GM19468 (cell line): ENCODE measurements at regions not wholly inside any gene's neighbourhood (a gene's known extent, or its start where the extent isn't known, plus 50 kb on each side); places are given as distances from the start of the nearest gene placed in this dataset.

Experiments
- ATAC-seq: cut with Tn5 transposase; IDR thresholded peaks from one replicate; pipeline ENCODE4 v1.9.1; 2021; ENCODE audit warnings: mild to moderate bottlenecking, moderate library complexity, moderate number of reproducible peaks; ENCODE audit not compliant: unreplicated experiment; ENCODE audit errors: extremely low read depth

- ATAC-seq, result no peak
These were observed 74.1 kb upstream of the TCF21 start for GRCh38 chr6:133814797-133815196.

- no peak for ATAC-seq
These were observed 73.6 kb upstream of the TCF21 start for GRCh38 chr6:133815313-133815712.

GRCh38 chr6:133816171-133816570 lies 72.7 kb upstream of the TCF21 start:
- no peak for ATAC-seq

DNA sequence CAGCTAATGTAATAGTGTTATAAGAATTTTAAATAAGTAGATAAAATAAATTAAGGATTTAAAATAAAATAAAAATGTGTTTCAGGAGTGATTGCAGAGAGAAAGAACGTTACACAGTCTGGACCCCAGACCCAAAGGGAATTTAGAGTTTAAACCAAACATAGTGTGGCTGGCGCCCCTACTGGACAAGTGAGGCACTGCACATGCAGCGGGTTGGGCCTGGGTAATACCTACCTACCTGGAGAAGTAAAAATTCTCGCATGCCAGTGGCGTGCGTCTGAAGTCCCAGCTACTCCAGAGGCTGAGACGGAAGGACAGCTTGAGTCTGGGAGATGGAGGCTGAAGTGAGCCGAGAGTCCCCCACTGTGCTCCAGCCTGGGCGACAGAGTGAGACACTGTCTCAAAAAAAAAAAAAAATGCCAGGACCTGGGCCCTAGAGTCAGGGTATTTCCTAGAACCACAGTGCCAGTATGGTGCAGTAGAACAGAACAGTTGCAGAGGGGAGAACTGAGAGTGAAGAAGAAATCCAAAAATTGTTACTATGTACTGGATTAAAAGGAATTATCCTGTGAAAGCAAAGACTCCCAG lies 71.4 kb upstream of the TCF21 start:
- ATAC-seq, result no peak

DNA sequence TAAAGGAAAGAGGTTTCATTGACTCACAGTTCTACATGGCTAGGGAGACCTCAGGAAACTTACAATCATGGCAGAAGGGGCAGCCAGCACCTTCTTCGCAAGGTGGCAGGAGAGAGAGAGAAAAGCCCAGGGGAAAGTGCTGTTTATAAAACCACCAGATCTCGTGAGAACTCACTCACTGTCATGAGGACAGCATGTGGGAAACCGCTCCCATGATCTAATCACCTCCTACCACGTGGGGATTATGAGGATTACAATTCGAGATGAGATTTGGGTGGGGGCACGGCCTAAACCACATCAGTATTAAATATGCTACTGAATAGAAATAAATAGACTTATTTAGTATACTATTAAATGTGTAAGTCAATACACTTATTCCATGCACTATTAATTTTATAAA lies 70.6 kb upstream of the TCF21 start:
- ATAC-seq, result no peak

GRCh38 chr6:133820208-133820607 lies 68.7 kb upstream of the TCF21 start:
- no peak for ATAC-seq

GRCh38 chr6:133827766-133828165 lies 61.1 kb upstream of the TCF21 start:
- no peak for ATAC-seq

- ATAC-seq, result no peak
These were observed 55.0 kb upstream of the TCF21 start for GRCh38 chr6:133833949-133834359.

DNA sequence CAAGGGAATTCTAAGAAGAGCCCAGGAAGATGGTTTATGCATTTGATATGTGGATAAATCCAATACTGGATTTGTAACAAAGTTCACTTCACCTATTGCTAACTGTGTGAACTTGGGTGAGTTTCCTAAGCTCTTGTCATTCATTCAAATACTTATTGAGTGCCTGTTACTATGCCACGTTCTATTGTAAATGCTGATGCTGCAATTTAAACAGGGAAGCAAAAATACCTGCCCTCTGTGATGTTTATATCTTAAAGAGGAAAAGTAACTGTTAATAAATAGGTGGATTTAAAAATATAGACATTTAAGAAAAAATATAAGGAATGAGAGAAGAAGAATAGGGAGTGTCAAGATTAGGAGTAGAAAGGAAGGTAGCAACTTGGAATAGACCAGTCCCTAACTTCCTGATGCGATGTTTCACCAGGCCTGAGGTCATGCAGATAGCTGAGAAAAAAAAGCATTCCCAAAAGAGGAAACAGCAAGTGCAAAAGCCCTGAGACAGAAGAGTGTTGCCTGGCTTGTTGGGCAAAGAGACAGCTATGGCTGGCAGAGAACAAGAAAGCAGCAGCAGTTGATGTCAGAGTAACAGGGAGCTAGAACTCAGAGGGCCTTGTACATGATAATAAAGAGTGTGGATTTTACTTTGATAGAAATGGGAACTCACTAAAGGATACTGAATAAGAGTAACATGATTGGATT lies 54.3 kb upstream of the TCF21 start:
- ATAC-seq, result no peak

DNA sequence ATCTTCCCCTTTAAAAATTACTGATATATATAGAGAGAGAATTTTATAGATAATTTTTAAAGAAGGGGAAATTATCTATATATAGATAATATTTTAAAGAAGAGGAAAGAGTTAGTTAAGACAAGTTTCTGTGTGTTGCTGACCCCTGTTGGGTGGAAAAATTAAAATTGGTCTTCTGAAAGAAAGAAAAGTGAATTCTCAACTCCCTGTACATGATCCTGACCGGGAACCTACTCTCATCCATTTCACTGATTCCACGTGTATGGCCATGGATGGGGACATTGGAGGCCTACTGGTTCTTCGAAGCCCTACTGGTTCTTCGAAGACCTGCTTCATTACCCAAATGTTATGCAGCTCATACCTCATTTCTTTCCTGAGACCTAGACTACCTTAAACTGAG lies 53.0 kb upstream of the TCF21 start:
- no peak for ATAC-seq

GRCh38 chr6:133837801-133838349 lies 51.0 kb upstream of the TCF21 start:
- ATAC-seq, result no peak
